K562 (cell line): ENCODE measurements at regions not wholly inside any gene's neighbourhood (a gene's known extent, or its start where the extent isn't known, plus 50 kb on each side); places are given as distances from the start of the nearest gene placed in this dataset.

Experiments
- ATAC-seq: fragments of 200-7000 bp; cut with Tn5 transposase; 3 replicates; pipeline ENCODE4 v1.9.1; 2020; ENCODE audit warnings: moderate library complexity
- BruUV-seq: library from RNA; stranded (reverse); fragments of 400-500 nt; replicated peaks from 2 replicates; lab custom pipeline; 2021; lab: Mats Ljungman, UMichigan
- CTCF ChIA-PET: fragments of 300-600 bp; formaldehyde crosslinking; extraction: SDS; loops from one replicate; lab custom pipeline; 2021; ENCODE audit warnings: low intra/inter-chr PET ratio; lab: Yijun Ruan, JAX
- POLR2A ChIA-PET: fragments of 300-600, 350-650 bp; sonication (Branson Sonifier 250); formaldehyde crosslinking; extraction: SDS; loops from one replicate; lab custom pipeline; 2021; ENCODE audit warnings: antibody characterized with exemption, inconsistent platforms; lab: Yijun Ruan, JAX
- DNase-seq, 4 experiments: peaks; one replicate each; pipeline versions ENCODE4 v3.0.0 to v3.0.0-alpha.2; 2011 to 2018; ENCODE audit warnings: low spot score in 3 of 4, mixed read lengths in 3 of 4; ENCODE audit errors: extremely low read depth in 1 of 4
- FAIRE-seq: peaks from 2 replicates; lab custom pipeline; 2011; peaks lifted over from hg19 to GRCh38; lab: Jason Lieb, UNC
- H2AFZ ChIP-seq: 2 replicates; pipeline ENCODE4 v1.6.0; 2011; ENCODE audit warnings: low read depth, low read length, control low read depth, inconsistent platforms
- H3K27ac ChIP-seq: fragments of 200-600 bp; 3 replicates; pipeline ENCODE4 v1.8.0; 2011; ENCODE audit warnings: low read depth, mild to moderate bottlenecking, control low read depth, inconsistent platforms, low read length, moderate library complexity, mixed read lengths; ENCODE audit errors: extremely low read depth
- H3K27me3 ChIP-seq, 2 experiments: fragments of 300-600 bp in 1 of 2; 2 replicates in 1 of 2; 3 replicates in 1 of 2; pipeline versions ENCODE4 v1.6.0 to v1.8.0; 2011; ENCODE audit warnings: inconsistent platforms in 2 of 2, low read length in 2 of 2, mild to moderate bottlenecking in 1 of 2, mixed read lengths in 1 of 2, moderate library complexity in 1 of 2; ENCODE audit not compliant: control insufficient read depth in 2 of 2, insufficient read depth in 2 of 2
- H3K36me3 ChIP-seq: fragments of 300-600 bp; 3 replicates; pipeline ENCODE4 v1.8.0; 2011; ENCODE audit warnings: mild to moderate bottlenecking, low read length, inconsistent platforms; ENCODE audit not compliant: control insufficient read depth, insufficient read depth
- H3K4me1 ChIP-seq, 2 experiments: fragments of 200-600 bp in 1 of 2; replicated peaks in 1 of 2; 2 replicates in 1 of 2; 3 replicates in 1 of 2; pipeline versions ENCODE4 v1.5.1 to v1.8.0; 2011; ENCODE audit warnings: inconsistent platforms in 2 of 2, low read length in 2 of 2, mild to moderate bottlenecking in 1 of 2, mixed read lengths in 1 of 2, moderate library complexity in 1 of 2; ENCODE audit not compliant: control insufficient read depth in 2 of 2, insufficient read depth in 2 of 2
- H3K4me2 ChIP-seq: 2 replicates; pipeline ENCODE4 v1.6.1; 2011; ENCODE audit warnings: low read length, control low read depth, inconsistent platforms, mixed read lengths; ENCODE audit not compliant: insufficient read depth
- H3K4me3 ChIP-seq: fragments of 200-600 bp; sonication (generic), shearing (Covaris generic); 2 replicates; pipeline ENCODE4 v1.5.1; 2016; ENCODE audit warnings: control low read depth, inconsistent platforms
- H3K79me2 ChIP-seq: fragments of 200-600 bp; 3 replicates; pipeline ENCODE4 v1.8.0; 2011; ENCODE audit warnings: low read length, inconsistent platforms; ENCODE audit not compliant: control insufficient read depth, insufficient read depth
- H3K9ac ChIP-seq, 2 experiments: 2 replicates each; pipeline versions ENCODE4 v1.6.0 to v1.6.1; 2011; ENCODE audit warnings: low read depth in 2 of 2, low read length in 2 of 2, control low read depth in 1 of 2, inconsistent platforms in 1 of 2, mild to moderate bottlenecking in 1 of 2, mixed read lengths in 1 of 2; ENCODE audit not compliant: insufficient read depth in 1 of 2
- H3K9me1 ChIP-seq: one replicate; pipeline ENCODE4 v1.6.0; 2011; ENCODE audit warnings: inconsistent platforms, mild to moderate bottlenecking, low read length, moderate library complexity; ENCODE audit not compliant: control insufficient read depth, insufficient read depth
- H3K9me3 ChIP-seq: replicated peaks from 2 replicates; pipeline ENCODE4 v1.5.1; 2011; ENCODE audit warnings: low read depth, low read length, inconsistent platforms; ENCODE audit not compliant: control insufficient read depth, insufficient read depth
- H4K20me1 ChIP-seq: replicated peaks from 2 replicates; pipeline ENCODE4 v1.6.1; 2011; ENCODE audit warnings: low read length, inconsistent platforms, mixed read lengths; ENCODE audit not compliant: control insufficient read depth, insufficient read depth
- CHD1 ChIP-seq: fragments of 200-600 bp; sonication (generic); IDR thresholded peaks from one replicate; pipeline ENCODE4 v1.6.1; 2012; ENCODE audit warnings: mild to moderate bottlenecking, moderate library complexity, low read length, inconsistent platforms
- CHD4 ChIP-seq: fragments of 200-600 bp; sonication (generic); IDR thresholded peaks from 3 replicates; pipeline ENCODE4 v1.6.1; 2012; ENCODE audit warnings: low read depth, mild to moderate bottlenecking, mixed read lengths, low read length, inconsistent platforms; ENCODE audit not compliant: insufficient read depth, insufficient replicate concordance, poor library complexity, severe bottlenecking
- HNRNPLL ChIP-seq: fragments of 200-400 bp; formaldehyde crosslinking; IDR thresholded peaks from 2 replicates; pipeline ENCODE4 v1.6.1; 2017; ENCODE audit warnings: low read length, low read depth, mild to moderate bottlenecking; ENCODE audit not compliant: poor library complexity, severe bottlenecking
- L3MBTL2 ChIP-seq: fragments of 450-650 bp; IDR thresholded peaks from 2 replicates; pipeline ENCODE4 v1.6.1; 2016; ENCODE audit warnings: mild to moderate bottlenecking, moderate library complexity
- MAX ChIP-seq: sonication (generic); formaldehyde crosslinking; IDR thresholded peaks from 2 replicates; pipeline ENCODE4 v1.9.0; 2022; ENCODE audit warnings: mild to moderate bottlenecking, missing genetic modification reagents
- MNT ChIP-seq, 2 experiments: fragments of 450-650 bp; conservative IDR thresholded peaks; 2 replicates each; pipeline ENCODE4 v1.6.1; 2017; ENCODE audit warnings: mild to moderate bottlenecking in 2 of 2, moderate library complexity in 2 of 2
- RB1 ChIP-seq: fragments of 450-650 bp; IDR thresholded peaks from 2 replicates; pipeline ENCODE4 v1.6.1; 2017; ENCODE audit warnings: low read depth, mild to moderate bottlenecking
- RREB1 ChIP-seq: fragments of 250-450 bp; sonication (Bioruptor Pico); IDR thresholded peaks from 2 replicates; pipeline ENCODE4 v1.4.0; 2020
- TCF3 ChIP-seq: sonication (generic); formaldehyde crosslinking; IDR thresholded peaks from 2 replicates; pipeline ENCODE4 v1.4.0; 2020; ENCODE audit warnings: mild to moderate bottlenecking, missing genetic modification reagents
- ZBTB1 ChIP-seq: sonication (generic); formaldehyde crosslinking; IDR thresholded peaks from 2 replicates; pipeline ENCODE4 v1.8.1; 2023; ENCODE audit warnings: missing genetic modification reagents, low read depth, mild to moderate bottlenecking, borderline replicate concordance
- ZNF217 ChIP-seq: sonication (generic); formaldehyde crosslinking; IDR thresholded peaks from 2 replicates; pipeline ENCODE4 v1.8.0; 2022; ENCODE audit warnings: mild to moderate bottlenecking, missing genetic modification reagents
- ZNF277 ChIP-seq: fragments of 250-450 bp; sonication (Bioruptor Pico); IDR thresholded peaks from 2 replicates; pipeline ENCODE4 v1.8.0; 2022; ENCODE audit warnings: inconsistent platforms, mild to moderate bottlenecking, moderate library complexity, borderline replicate concordance
- ZSCAN32 ChIP-seq: fragments of 450-650 bp; formaldehyde crosslinking; IDR thresholded peaks from 2 replicates; pipeline ENCODE4 v1.4.0; 2020; ENCODE audit warnings: mild to moderate bottlenecking, moderate library complexity
- WGBS: fragments of 100-300 bp; shearing (Covaris generic); methylation state at CpG from one replicate; pipeline ENCODE4 v1.1.6; 2016; ENCODE audit warnings: low coverage, mixed read lengths; ENCODE audit not compliant: insufficient coverage; ENCODE audit errors: missing lambda C conversion rate; 5-methylcytosine and 5-hydroxymethylcytosine counted together
- in situ Hi-C: fragments of 300-500 bp; cut with MboI; formaldehyde crosslinking; loops from 4 replicates; pipeline ENCODE4 v1.15.0; 2018; ENCODE audit warnings: inconsistent platforms, mixed read lengths
- intact Hi-C: fragments of 100-400 bp; cut with micrococcal nuclease; formaldehyde crosslinking; loops from 2 replicates; pipeline ENCODE4 v1.14.2; 2022

GRCh38 chr5:67297802-67298532, 101.4 kb upstream of the CD180 start:
- intact Hi-C loops: no loop called here
- no peaks in the 10 kb centered on the region for H3K27me3 ChIP-seq
- no peaks in the 10 kb centered on the region for H3K79me2 ChIP-seq
- FAIRE-seq (no peak), ATAC-seq (no peak), DNase-seq (no peak)
- no peaks in the 10 kb centered on the region for H4K20me1 ChIP-seq
- no peaks in the 10 kb centered on the region for H3K36me3 ChIP-seq
- no peak overlapping the region for H2AFZ ChIP-seq
- H3K4me2 ChIP-seq: no peak overlapping the region
- H3K4me3 ChIP-seq: no peak overlapping the region
- BruUV-seq: no TSS peak
- no peak overlapping the region for H3K9ac ChIP-seq
- H3K9me1 ChIP-seq: no peaks in the 10 kb centered on the region
- no peaks in the 10 kb centered on the region for H3K4me1 ChIP-seq
- in situ Hi-C loops: no loop called here
- CTCF ChIA-PET: no interaction called here
- no peak overlapping the region for H3K27ac ChIP-seq
- H3K9me3 ChIP-seq: no peaks in the 10 kb centered on the region
- POLR2A ChIA-PET: interaction anchor here (0.6 kb wide), 1 partner anchor 1175 kb away, joined by 3 read pairs; no protein-coding TSS in a partner anchor
- 1% methylated on average over 5 of the region's 5 CpGs for WGBS
- TF ChIP-seq HNRNPLL (no peak), CHD1 (no peak), ZSCAN32 (CRISPR knock-in tag) (no peak), MAX (no peak), RREB1 (CRISPR knock-in tag) (no peak), MNT (conservative IDR thresholded peaks at IDR 0.05) (no peak), L3MBTL2 (no peak), TCF3 (CRISPR knock-in tag) (no peak), CHD4 (no peak), ZBTB1 (CRISPR knock-in tag) (no peak), RB1 (no peak), ZNF277 (CRISPR knock-in tag) (no peak), ZNF217 (CRISPR knock-in tag) (no peak)
